ENCODE measurements at regions not wholly inside any gene's neighbourhood (a gene's known extent, or its start where the extent isn't known, plus 50 kb on each side); places are given as distances from the start of the nearest gene placed in this dataset.
A peak's percentile ranks its signal among the peaks of the same experiment; 100 is the strongest.
"Not testable (repeated sequence)": the region's sequence is repeated elsewhere in the genome, so short reads cannot be mapped to it uniquely, and the experiment has no call there.

GRCh38 chr17:13154398-13154797 lies 136.6 kb upstream of the ELAC2 start:
- H3K36me3 ChIP-seq (ENCODE audit: insufficient read depth, low read length): no peaks in the 10 kb centered on the region
- peak overlapping the region; percentile 75 for H3K27ac Mint-ChIP-seq (ENCODE audit: unreplicated experiment)
- no peak overlapping the region for H3K27ac ChIP-seq (ENCODE audit: low read depth, low read length)
- no peaks in the 10 kb centered on the region for H3K9me3 Mint-ChIP-seq (ENCODE audit: unreplicated experiment)
- H3K4me3 Mint-ChIP-seq (ENCODE audit: unreplicated experiment): no peak overlapping the region
- no peaks in the 10 kb centered on the region for H3K27me3 ChIP-seq (ENCODE audit: insufficient read depth, low read length)
- DNase-seq (ENCODE audit: low read depth) (peak; percentile 15), FAIRE-seq (no peak)
- H3K27me3 Mint-ChIP-seq (ENCODE audit: low read depth, unreplicated experiment): no peaks in the 10 kb centered on the region
- H3K4me1 ChIP-seq (ENCODE audit: insufficient read depth, low read length): peaks cover 3% of the 10 kb centered on the region
- H3K36me3 Mint-ChIP-seq (ENCODE audit: low read depth, unreplicated experiment): no peaks in the 10 kb centered on the region
- no peak overlapping the region for H3K9ac ChIP-seq (ENCODE audit: low read length)
- no peak overlapping the region for H3K4me3 ChIP-seq (ENCODE audit: insufficient read depth, low read depth, low read length)
- peaks cover 13% of the 10 kb centered on the region for H3K4me1 Mint-ChIP-seq (ENCODE audit: low read depth, unreplicated experiment)
- H3K79me2 ChIP-seq (ENCODE audit: insufficient read depth, low read length): no peaks in the 10 kb centered on the region
- no peak overlapping the region for H3K4me2 ChIP-seq (ENCODE audit: low read length)
- no peaks in the 10 kb centered on the region for H4K20me1 ChIP-seq (ENCODE audit: insufficient read depth, low read length)
- TF ChIP-seq CTCF (IDR thresholded peaks at IDR 0.05; ENCODE audit: insufficient read depth, low read depth, low read length): no peak
- TF ChIP-seq EZH2 (IDR thresholded peaks at IDR 0.05; ENCODE audit: insufficient read depth, low read length): no peak
- H3K9me3 ChIP-seq (ENCODE audit: insufficient read depth, low read depth, low read length): no peaks in the 10 kb centered on the region
- H2AFZ ChIP-seq (ENCODE audit: low read depth, low read length): no peak overlapping the region

- Histone ChIP-seq H3K9ac (ENCODE audit: low read length) (no peak overlapping the region), H2AFZ (ENCODE audit: low read depth, low read length) (peak overlapping the region; percentile 44), H3K4me2 (ENCODE audit: low read length) (peak overlapping the region; percentile 28), H3K36me3 (ENCODE audit: insufficient read depth, low read length) (no peaks in the 10 kb centered on the region), H3K4me1 (ENCODE audit: insufficient read depth, low read length) (peaks cover 3% of the 10 kb centered on the region), H4K20me1 (ENCODE audit: insufficient read depth, low read length) (no peaks in the 10 kb centered on the region), H3K4me3 (ENCODE audit: insufficient read depth, low read depth, low read length) (no peak overlapping the region), H3K27ac (ENCODE audit: low read depth, low read length) (peak overlapping the region; percentile 48), H3K27me3 (ENCODE audit: insufficient read depth, low read length) (no peaks in the 10 kb centered on the region), H3K9me3 (ENCODE audit: insufficient read depth, low read depth, low read length) (no peaks in the 10 kb centered on the region), H3K79me2 (ENCODE audit: insufficient read depth, low read length) (no peaks in the 10 kb centered on the region)
- Mint-ChIP-seq H3K36me3 (ENCODE audit: low read depth, unreplicated experiment) (no peaks in the 10 kb centered on the region), H3K4me1 (ENCODE audit: low read depth, unreplicated experiment) (peaks cover 9% of the 10 kb centered on the region), H3K27me3 (ENCODE audit: low read depth, unreplicated experiment) (no peaks in the 10 kb centered on the region), H3K27ac (ENCODE audit: unreplicated experiment) (peak overlapping the region; percentile 68), H3K9me3 (ENCODE audit: unreplicated experiment) (no peaks in the 10 kb centered on the region), H3K4me3 (ENCODE audit: unreplicated experiment) (no peak overlapping the region)
- TF ChIP-seq CTCF (IDR thresholded peaks at IDR 0.05; ENCODE audit: insufficient read depth, low read depth, low read length) (no peak), EZH2 (IDR thresholded peaks at IDR 0.05; ENCODE audit: insufficient read depth, low read length) (no peak)
- FAIRE-seq: peak; percentile 66
- DNase-seq (ENCODE audit: low read depth): peak; percentile 26
Measured at GRCh38 chr17:13153036-13153435, 135.2 kb upstream of the ELAC2 start.

- H3K4me3 ChIP-seq (ENCODE audit: insufficient read depth, low read depth, low read length): no peak overlapping the region
Measured at GRCh38 chr17:13152501-13152900, 134.7 kb upstream of the ELAC2 start.

GRCh38 chr17:13150738-13151137 lies 132.9 kb upstream of the ELAC2 start:
- H3K4me1 ChIP-seq (ENCODE audit: insufficient read depth, low read length); H3K36me3 ChIP-seq (ENCODE audit: insufficient read depth, low read length); H3K79me2 ChIP-seq (ENCODE audit: insufficient read depth, low read length); DNase-seq (ENCODE audit: low read depth); H2AFZ ChIP-seq (ENCODE audit: low read depth, low read length); FAIRE-seq; H3K27me3 ChIP-seq (ENCODE audit: insufficient read depth, low read length); H3K36me3 Mint-ChIP-seq (ENCODE audit: low read depth, unreplicated experiment); H3K4me3 ChIP-seq (ENCODE audit: insufficient read depth, low read depth, low read length); H3K9me3 Mint-ChIP-seq (ENCODE audit: unreplicated experiment); H3K4me1 Mint-ChIP-seq (ENCODE audit: low read depth, unreplicated experiment); H3K27ac Mint-ChIP-seq (ENCODE audit: unreplicated experiment); H4K20me1 ChIP-seq (ENCODE audit: insufficient read depth, low read length); H3K27ac ChIP-seq (ENCODE audit: low read depth, low read length); H3K4me2 ChIP-seq (ENCODE audit: low read length); H3K9me3 ChIP-seq (ENCODE audit: insufficient read depth, low read depth, low read length); H3K9ac ChIP-seq (ENCODE audit: low read length); H3K27me3 Mint-ChIP-seq (ENCODE audit: low read depth, unreplicated experiment); H3K4me3 Mint-ChIP-seq (ENCODE audit: unreplicated experiment): not testable (repeated sequence)

More at GRCh38 chr17:13152501-13152900, 134.7 kb upstream of the ELAC2 start:
- H3K27ac ChIP-seq (ENCODE audit: low read depth, low read length): peak overlapping the region; percentile 48
- no peaks in the 10 kb centered on the region for H3K27me3 ChIP-seq (ENCODE audit: insufficient read depth, low read length)
- no peaks in the 10 kb centered on the region for H3K9me3 ChIP-seq (ENCODE audit: insufficient read depth, low read depth, low read length)
- Mint-ChIP-seq H3K9me3 (ENCODE audit: unreplicated experiment) (no peaks in the 10 kb centered on the region), H3K27ac (ENCODE audit: unreplicated experiment) (peak overlapping the region; percentile 68), H3K27me3 (ENCODE audit: low read depth, unreplicated experiment) (no peaks in the 10 kb centered on the region), H3K36me3 (ENCODE audit: low read depth, unreplicated experiment) (no peaks in the 10 kb centered on the region), H3K4me1 (ENCODE audit: low read depth, unreplicated experiment) (peaks cover 9% of the 10 kb centered on the region), H3K4me3 (ENCODE audit: unreplicated experiment) (no peak overlapping the region)
- no peaks in the 10 kb centered on the region for H3K36me3 ChIP-seq (ENCODE audit: insufficient read depth, low read length)
- peak overlapping the region; percentile 28 for H3K4me2 ChIP-seq (ENCODE audit: low read length)
- H3K79me2 ChIP-seq (ENCODE audit: insufficient read depth, low read length): no peaks in the 10 kb centered on the region
- H3K9ac ChIP-seq (ENCODE audit: low read length): no peak overlapping the region
- no peaks in the 10 kb centered on the region for H4K20me1 ChIP-seq (ENCODE audit: insufficient read depth, low read length)
- FAIRE-seq: peak; percentile 60
- no peak for DNase-seq (ENCODE audit: low read depth)
- no peak for TF ChIP-seq CTCF (IDR thresholded peaks at IDR 0.05; ENCODE audit: insufficient read depth, low read depth, low read length)
- TF ChIP-seq EZH2 (IDR thresholded peaks at IDR 0.05; ENCODE audit: insufficient read depth, low read length): no peak
- peaks cover 3% of the 10 kb centered on the region for H3K4me1 ChIP-seq (ENCODE audit: insufficient read depth, low read length)
- peak overlapping the region; percentile 44 for H2AFZ ChIP-seq (ENCODE audit: low read depth, low read length)

All from astrocyte (in vitro differentiated cells and primary cell).